Sigmoid colon (tissue), 6 donors: ENCODE measurements at regions not wholly inside any gene's neighbourhood (a gene's known extent, or its start where the extent isn't known, plus 50 kb on each side); places are given as distances from the start of the nearest gene placed in this dataset.

Experiments used
- DNase-seq: peaks from one replicate; pipeline ENCODE4 v3.0.0-alpha.2; 2019
- H3K27ac ChIP-seq, 4 donors: fragments of 200-600 bp; sonication (generic); one replicate each; pipeline ENCODE4 v1.5.1; 2016 to 2019; ENCODE audit warnings: mild to moderate bottlenecking in 1 of 4
- H3K27me3 ChIP-seq, 3 donors: fragments of 200-600 bp; sonication (generic); one replicate each; pipeline ENCODE4 v1.5.1; 2019; ENCODE audit warnings: mild to moderate bottlenecking in 1 of 3
- H3K36me3 ChIP-seq, 4 donors: fragments of 200-600 bp; sonication (generic); one replicate each; pipeline ENCODE4 v1.5.1; 2016 to 2019
- H3K4me1 ChIP-seq, 4 donors: fragments of 200-600 bp; sonication (generic); one replicate each; pipeline ENCODE4 v1.5.1; 2017 to 2019
- H3K4me3 ChIP-seq, 4 donors: fragments of 200-600 bp; sonication (generic); one replicate each; pipeline ENCODE4 v1.5.1; 2017 to 2019; ENCODE audit warnings: mild to moderate bottlenecking in 2 of 4, moderate library complexity in 1 of 4
- H3K9me3 ChIP-seq, 4 donors: fragments of 200-600 bp in 3 of 4; sonication (generic) in 3 of 4; one replicate each; pipeline versions ENCODE4 v1.5.1 to v1.6.1; 2013 to 2019
- CTCF ChIP-seq, 4 experiments: fragments of 450-650 bp in 3 of 4; fragments of 200-600 bp in 1 of 4; IDR thresholded peaks; one replicate each; pipeline ENCODE4 v1.5.1; 2016 to 2019; ENCODE audit warnings: antibody characterized with exemption in 4 of 4, mild to moderate bottlenecking in 3 of 4, moderate library complexity in 2 of 4
- EP300 ChIP-seq, 4 donors: sonication (generic); formaldehyde crosslinking; IDR thresholded peaks; one replicate each; pipeline ENCODE4 v1.6.1; 2017; ENCODE audit warnings: antibody characterized with exemption in 4 of 4
- POLR2A ChIP-seq, 2 donors: fragments of 450-650 bp; IDR thresholded peaks; one replicate each; pipeline ENCODE4 v1.6.1; 2016; ENCODE audit warnings: antibody characterized with exemption in 2 of 2, mild to moderate bottlenecking in 2 of 2, moderate library complexity in 2 of 2
- POLR2AphosphoS5 ChIP-seq, 4 donors: sonication (generic); formaldehyde crosslinking; IDR thresholded peaks; one replicate each; pipeline ENCODE4 v1.6.1; 2017; ENCODE audit warnings: antibody characterized with exemption in 4 of 4
- WGBS, 2 donors: extraction: QIAGEN DNeasy Blood & Tissue Kit; methylation state at CpG; one replicate each; pipeline ENCODE4 v1.1.7; 2013; 5-methylcytosine and 5-hydroxymethylcytosine counted together
- intact Hi-C: fragments of 100-400 bp; cut with DNase I; formaldehyde crosslinking; loops from one replicate; pipeline ENCODE4 v1.15.1; 2023
- donor health status: healthy with polysubstance abuse.
- donor health status: healthy.

DNA sequence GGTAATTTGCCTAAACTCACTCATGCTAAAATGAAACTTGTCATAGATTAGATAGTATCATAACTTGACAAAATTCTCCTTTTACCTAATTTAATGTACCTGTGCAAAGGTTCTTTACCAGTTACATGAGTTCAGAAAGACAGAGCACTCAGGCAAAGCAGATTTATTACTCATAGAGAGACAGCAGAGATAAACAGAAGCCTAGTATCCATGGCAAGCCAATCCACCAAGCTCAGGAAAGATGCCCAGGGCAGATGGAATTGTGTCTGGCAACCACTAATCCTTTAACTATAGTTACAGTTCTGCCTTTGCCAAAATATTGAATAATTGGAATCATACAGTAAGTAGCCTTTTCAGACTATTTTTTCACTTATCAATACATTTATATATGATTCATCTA, 826.2 kb downstream of the TECRL start:
- TF ChIP-seq CTCF (IDR thresholded peaks at IDR 0.05) (no peak), EP300 (IDR thresholded peaks at IDR 0.05) (no peak), POLR2AphosphoS5 (IDR thresholded peaks at IDR 0.05) (no peak), POLR2A (IDR thresholded peaks at IDR 0.05) (no peak)
- no peaks in the 10 kb centered on the region for H3K36me3 ChIP-seq
- DNase-seq = no peak
- H3K27me3 ChIP-seq = no peaks in the 10 kb centered on the region
- H3K9me3 ChIP-seq = no peaks in the 10 kb centered on the region
- intact Hi-C loops = no loop called here
- H3K27ac ChIP-seq = no peak overlapping the region
- H3K4me1 ChIP-seq = no peaks in the 10 kb centered on the region
- no peak overlapping the region for H3K4me3 ChIP-seq

GRCh38 chr4:63580796-63581475, 828.3 kb downstream of the TECRL start:
- WGBS, 2 donors = 47 to 76% methylated on average over 1 of the region's 1 CpG
- intact Hi-C loops = no loop called here
- no peaks in the 10 kb centered on the region for H3K27me3 ChIP-seq

GRCh38 chr4:63578383-63578782, 830.9 kb downstream of the TECRL start:
- DNase-seq = no peak
- TF ChIP-seq POLR2A (IDR thresholded peaks at IDR 0.05) = no peak
- TF ChIP-seq EP300 (IDR thresholded peaks at IDR 0.05) = no peak
- Histone ChIP-seq H3K9me3 (peaks cover 0 to 11% (median 0%) of the 10 kb centered on the region in 4 donors), H3K27ac (no peak overlapping the region), H3K36me3 (no peaks in the 10 kb centered on the region), H3K27me3 (no peaks in the 10 kb centered on the region), H3K4me1 (no peaks in the 10 kb centered on the region), H3K4me3 (no peak overlapping the region)
- intact Hi-C loops = no loop called here

More at GRCh38 chr4:63580796-63581475, 828.3 kb downstream of the TECRL start:
- no peak for DNase-seq
- no peak overlapping the region for H3K27ac ChIP-seq
- no peaks in the 10 kb centered on the region for H3K36me3 ChIP-seq
- TF ChIP-seq CTCF (IDR thresholded peaks at IDR 0.05) = no peak
- no peak for TF ChIP-seq POLR2AphosphoS5 (IDR thresholded peaks at IDR 0.05)
- no peak for TF ChIP-seq EP300 (IDR thresholded peaks at IDR 0.05)
- no peak for TF ChIP-seq POLR2A (IDR thresholded peaks at IDR 0.05)
- no peak overlapping the region for H3K4me3 ChIP-seq
- no peaks in the 10 kb centered on the region for H3K4me1 ChIP-seq
- H3K9me3 ChIP-seq = peaks cover 0 to 4% (median 0%) of the 10 kb centered on the region in 4 donors

- Histone ChIP-seq H3K27ac (no peak overlapping the region), H3K27me3 (no peaks in the 10 kb centered on the region), H3K36me3 (no peaks in the 10 kb centered on the region), H3K4me3 (no peak overlapping the region), H3K4me1 (no peaks in the 10 kb centered on the region), H3K9me3 (peaks cover 0 to 3% (median 0%) of the 10 kb centered on the region in 4 donors)
- WGBS, 2 donors = 56 to 57% methylated on average over 2 of the region's 2 CpGs
- intact Hi-C loops = no loop called here
- no peak for DNase-seq
- TF ChIP-seq POLR2AphosphoS5 (IDR thresholded peaks at IDR 0.05) (no peak), CTCF (IDR thresholded peaks at IDR 0.05) (no peak), POLR2A (IDR thresholded peaks at IDR 0.05) (no peak), EP300 (IDR thresholded peaks at IDR 0.05) (no peak)
These were observed 842.6 kb downstream of the TECRL start for GRCh38 chr4:63566658-63567057.

DNA sequence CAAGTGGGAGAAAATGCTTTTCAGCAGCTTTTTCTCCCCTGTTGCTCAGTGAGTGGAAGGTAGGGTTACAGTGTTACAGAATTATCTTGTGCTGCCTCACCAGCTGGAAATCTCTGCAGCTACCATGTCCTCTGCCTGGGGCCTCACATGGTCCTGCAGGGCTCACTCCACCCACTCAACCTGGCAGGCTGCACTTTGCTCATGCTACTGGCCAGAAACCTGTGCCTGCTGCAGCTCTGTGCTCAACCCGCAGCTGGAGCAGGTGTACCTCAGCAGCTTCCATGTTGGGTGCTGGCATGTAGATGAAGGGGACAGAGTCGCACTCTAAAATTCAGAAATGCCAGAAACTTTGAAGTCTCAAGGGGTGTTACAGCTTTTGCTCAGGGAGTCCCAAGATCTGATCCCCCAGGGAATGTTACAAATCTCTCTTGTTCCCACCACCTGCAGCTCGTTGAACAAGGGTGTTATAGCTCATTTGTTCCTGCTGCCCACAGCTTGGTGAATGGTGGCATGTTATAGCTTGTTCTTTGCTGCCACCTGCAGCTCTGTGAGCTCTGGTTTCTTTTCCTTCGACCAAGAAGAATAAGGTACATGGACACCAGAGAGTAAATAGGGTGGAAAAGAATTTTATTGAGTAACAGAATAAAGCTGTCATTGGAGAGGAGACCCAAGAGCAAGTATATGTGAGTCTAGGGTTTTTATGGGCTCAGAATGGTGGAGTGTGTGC, 845.8 kb downstream of the TECRL start:
- peaks cover 0 to 3% (median 0%) of the 10 kb centered on the region in 4 donors for H3K9me3 ChIP-seq
- H3K4me1 ChIP-seq = no peaks in the 10 kb centered on the region

More for the DNA sequence above, 845.8 kb downstream of the TECRL start:
- no peak for DNase-seq
- Histone ChIP-seq H3K4me3 (no peak overlapping the region), H3K27me3 (no peaks in the 10 kb centered on the region), H3K27ac (no peak overlapping the region), H3K36me3 (no peaks in the 10 kb centered on the region)
- TF ChIP-seq EP300 (IDR thresholded peaks at IDR 0.05) = no peak
- TF ChIP-seq POLR2A (IDR thresholded peaks at IDR 0.05) = no peak
- no peak for TF ChIP-seq POLR2AphosphoS5 (IDR thresholded peaks at IDR 0.05)
- intact Hi-C loops = no loop called here
- WGBS, 2 donors = 48 to 58% methylated on average over 4 of the region's 4 CpGs
